ENCODE measurements at regions not wholly inside any gene's neighbourhood (a gene's known extent, or its start where the extent isn't known, plus 50 kb on each side); places are given as distances from the start of the nearest gene placed in this dataset.

GRCh38 chr12:60853407-60853806, 1257.6 kb downstream of the SLC16A7 start:
- no peaks in the 10 kb centered on the region for H3K36me3 ChIP-seq (ENCODE audit: insufficient read depth, low read length)
- H3K27ac ChIP-seq (ENCODE audit: low read depth, low read length) = no peak overlapping the region
- no peaks in the 10 kb centered on the region; the same call in 1 of the 2 replicates for H3K27me3 ChIP-seq (ENCODE audit: insufficient read depth, low read length)
- no peaks in the 10 kb centered on the region for H3K4me1 ChIP-seq (ENCODE audit: control insufficient read depth, insufficient read depth, low read length, unreplicated experiment)
- H3K79me2 ChIP-seq (ENCODE audit: control insufficient read depth, insufficient read depth, low read length, unreplicated experiment) = no peaks in the 10 kb centered on the region
- no peak overlapping the region for H2AFZ ChIP-seq (ENCODE audit: low read length, unreplicated experiment)
- no peak overlapping the region for H3K4me3 ChIP-seq (ENCODE audit: low read depth, low read length)

- Histone ChIP-seq H3K36me3 (ENCODE audit: insufficient read depth, low read length) (no peaks in the 10 kb centered on the region), H3K79me2 (ENCODE audit: control insufficient read depth, insufficient read depth, low read length, unreplicated experiment) (no peaks in the 10 kb centered on the region), H3K4me3 (ENCODE audit: low read depth, low read length) (no peak overlapping the region), H3K27me3 (ENCODE audit: insufficient read depth, low read length) (no peaks in the 10 kb centered on the region), H3K4me1 (ENCODE audit: control insufficient read depth, insufficient read depth, low read length, unreplicated experiment) (no peaks in the 10 kb centered on the region), H3K27ac (ENCODE audit: low read depth, low read length) (no peak overlapping the region), H2AFZ (ENCODE audit: low read length, unreplicated experiment) (no peak overlapping the region)
These were observed 1267.6 kb downstream of the SLC16A7 start for GRCh38 chr12:60863421-60863820.

- no peaks in the 10 kb centered on the region for H3K36me3 ChIP-seq (ENCODE audit: insufficient read depth, low read length)
These were observed 1276.4 kb downstream of the SLC16A7 start for GRCh38 chr12:60872219-60872618.

GRCh38 chr12:60872850-60873713, 1277.3 kb downstream of the SLC16A7 start:
- no peak overlapping the region for H3K4me3 ChIP-seq (ENCODE audit: low read depth, low read length)
- no peak overlapping the region for H3K27ac ChIP-seq (ENCODE audit: low read depth, low read length)
- no peaks in the 10 kb centered on the region for H3K4me1 ChIP-seq (ENCODE audit: control insufficient read depth, insufficient read depth, low read length, unreplicated experiment)
- H3K36me3 ChIP-seq (ENCODE audit: insufficient read depth, low read length) = no peaks in the 10 kb centered on the region
- no peaks in the 10 kb centered on the region for H3K79me2 ChIP-seq (ENCODE audit: control insufficient read depth, insufficient read depth, low read length, unreplicated experiment)
- H3K27me3 ChIP-seq (ENCODE audit: insufficient read depth, low read length) = no peaks in the 10 kb centered on the region
- H2AFZ ChIP-seq (ENCODE audit: low read length, unreplicated experiment) = no peak overlapping the region

More at GRCh38 chr12:60872219-60872618, 1276.4 kb downstream of the SLC16A7 start:
- H3K4me1 ChIP-seq (ENCODE audit: control insufficient read depth, insufficient read depth, low read length, unreplicated experiment) = no peaks in the 10 kb centered on the region
- no peak overlapping the region for H3K27ac ChIP-seq (ENCODE audit: low read depth, low read length)
- H3K4me3 ChIP-seq (ENCODE audit: low read depth, low read length) = no peak overlapping the region
- H2AFZ ChIP-seq (ENCODE audit: low read length, unreplicated experiment) = no peak overlapping the region
- H3K27me3 ChIP-seq (ENCODE audit: insufficient read depth, low read length) = no peaks in the 10 kb centered on the region
- H3K79me2 ChIP-seq (ENCODE audit: control insufficient read depth, insufficient read depth, low read length, unreplicated experiment) = no peaks in the 10 kb centered on the region

- Histone ChIP-seq H3K27me3 (ENCODE audit: insufficient read depth, low read length) (no peaks in the 10 kb centered on the region), H3K4me3 (ENCODE audit: low read depth, low read length) (no peak overlapping the region), H3K36me3 (ENCODE audit: insufficient read depth, low read length) (no peaks in the 10 kb centered on the region), H3K79me2 (ENCODE audit: control insufficient read depth, insufficient read depth, low read length, unreplicated experiment) (no peaks in the 10 kb centered on the region), H2AFZ (ENCODE audit: low read length, unreplicated experiment) (no peak overlapping the region), H3K27ac (ENCODE audit: low read depth, low read length) (no peak overlapping the region), H3K4me1 (ENCODE audit: control insufficient read depth, insufficient read depth, low read length, unreplicated experiment) (no peaks in the 10 kb centered on the region)
These were observed 1278.3 kb downstream of the SLC16A7 start for GRCh38 chr12:60874091-60874490.

- Histone ChIP-seq H3K36me3 (ENCODE audit: insufficient read depth, low read length) (no peaks in the 10 kb centered on the region), H3K4me3 (ENCODE audit: low read depth, low read length) (no peak overlapping the region), H3K27ac (ENCODE audit: low read depth, low read length) (peak overlapping the region; percentile 29; the same call in 1 of the 2 replicates), H3K27me3 (ENCODE audit: insufficient read depth, low read length) (no peaks in the 10 kb centered on the region), H3K79me2 (ENCODE audit: control insufficient read depth, insufficient read depth, low read length, unreplicated experiment) (no peaks in the 10 kb centered on the region), H2AFZ (ENCODE audit: low read length, unreplicated experiment) (no peak overlapping the region), H3K4me1 (ENCODE audit: control insufficient read depth, insufficient read depth, low read length, unreplicated experiment) (no peaks in the 10 kb centered on the region)
These were observed 1325.1 kb downstream of the SLC16A7 start for GRCh38 chr12:60920841-60921495.

GRCh38 chr12:60921541-60921940, 1325.7 kb downstream of the SLC16A7 start:
- Histone ChIP-seq H3K27me3 (ENCODE audit: insufficient read depth, low read length) (no peaks in the 10 kb centered on the region), H3K27ac (ENCODE audit: low read depth, low read length) (no peak overlapping the region), H3K36me3 (ENCODE audit: insufficient read depth, low read length) (no peaks in the 10 kb centered on the region), H2AFZ (ENCODE audit: low read length, unreplicated experiment) (no peak overlapping the region), H3K4me1 (ENCODE audit: control insufficient read depth, insufficient read depth, low read length, unreplicated experiment) (no peaks in the 10 kb centered on the region), H3K4me3 (ENCODE audit: low read depth, low read length) (no peak overlapping the region), H3K79me2 (ENCODE audit: control insufficient read depth, insufficient read depth, low read length, unreplicated experiment) (no peaks in the 10 kb centered on the region)

GRCh38 chr12:60926256-60926655, 1330.4 kb downstream of the SLC16A7 start:
- Histone ChIP-seq H3K27ac (ENCODE audit: low read depth, low read length) (no peak overlapping the region), H3K27me3 (ENCODE audit: insufficient read depth, low read length) (no peaks in the 10 kb centered on the region), H3K36me3 (ENCODE audit: insufficient read depth, low read length) (no peaks in the 10 kb centered on the region), H2AFZ (ENCODE audit: low read length, unreplicated experiment) (no peak overlapping the region), H3K4me3 (ENCODE audit: low read depth, low read length) (no peak overlapping the region), H3K79me2 (ENCODE audit: control insufficient read depth, insufficient read depth, low read length, unreplicated experiment) (no peaks in the 10 kb centered on the region), H3K4me1 (ENCODE audit: control insufficient read depth, insufficient read depth, low read length, unreplicated experiment) (no peaks in the 10 kb centered on the region)

- no peaks in the 10 kb centered on the region for H3K4me1 ChIP-seq (ENCODE audit: control insufficient read depth, insufficient read depth, low read length, unreplicated experiment)
- no peaks in the 10 kb centered on the region for H3K27me3 ChIP-seq (ENCODE audit: insufficient read depth, low read length)
- H3K36me3 ChIP-seq (ENCODE audit: insufficient read depth, low read length) = no peaks in the 10 kb centered on the region
- H3K79me2 ChIP-seq (ENCODE audit: control insufficient read depth, insufficient read depth, low read length, unreplicated experiment) = no peaks in the 10 kb centered on the region
- no peak overlapping the region for H3K4me3 ChIP-seq (ENCODE audit: low read depth, low read length)
- H2AFZ ChIP-seq (ENCODE audit: low read length, unreplicated experiment) = no peak overlapping the region
- no peak overlapping the region for H3K27ac ChIP-seq (ENCODE audit: low read depth, low read length)
These were observed 1330.1 kb upstream of the USP15 start for GRCh38 chr12:60930151-60930550.

- H3K79me2 ChIP-seq (ENCODE audit: control insufficient read depth, insufficient read depth, low read length, unreplicated experiment) = no peaks in the 10 kb centered on the region
- no peak overlapping the region for H3K27ac ChIP-seq (ENCODE audit: low read depth, low read length)
- H3K4me3 ChIP-seq (ENCODE audit: low read depth, low read length) = no peak overlapping the region
- H2AFZ ChIP-seq (ENCODE audit: low read length, unreplicated experiment) = no peak overlapping the region
- H3K27me3 ChIP-seq (ENCODE audit: insufficient read depth, low read length) = no peaks in the 10 kb centered on the region
- no peaks in the 10 kb centered on the region for H3K36me3 ChIP-seq (ENCODE audit: insufficient read depth, low read length)
- H3K4me1 ChIP-seq (ENCODE audit: control insufficient read depth, insufficient read depth, low read length, unreplicated experiment) = no peaks in the 10 kb centered on the region
These were observed 1324.0 kb upstream of the USP15 start for GRCh38 chr12:60935981-60936761.
